PFSK-1 (cell line): ENCODE measurements at regions not wholly inside any gene's neighbourhood (a gene's known extent, or its start where the extent isn't known, plus 50 kb on each side); places are given as distances from the start of the nearest gene placed in this dataset.

Source experiments
- FOXP2 ChIP-seq: optimal IDR thresholded peaks from 2 replicates; pipeline ENCODE3; 2011; ENCODE audit warnings: borderline replicate concordance, control low read depth, inconsistent platforms; ENCODE audit not compliant: insufficient read depth; ENCODE audit errors: extremely low read length, extremely low read depth
- POLR2AphosphoS5 ChIP-seq: IDR thresholded peaks from 2 replicates; pipeline ENCODE4 v1.6.1; 2012; ENCODE audit warnings: low read depth, mild to moderate bottlenecking, control low read depth, low read length, moderate library complexity
- SIN3A ChIP-seq: IDR thresholded peaks from 2 replicates; pipeline ENCODE4 v1.6.1; 2012; ENCODE audit warnings: mild to moderate bottlenecking, low read length, moderate library complexity, borderline replicate concordance; ENCODE audit not compliant: insufficient read depth
- TAF1 ChIP-seq: IDR thresholded peaks from 2 replicates; pipeline ENCODE4 v1.6.1; 2012; ENCODE audit warnings: low read length, control low read depth, borderline replicate concordance; ENCODE audit not compliant: insufficient read depth
- TF ChIP-seq, protein P1 (sequence below), 2 experiments: IDR thresholded peaks; 2 replicates each; pipeline versions ENCODE4 v1.6.1 to v1.8.0; 2011 to 2012; ENCODE audit warnings: low read depth in 2 of 2, low read length in 2 of 2, control low read depth in 1 of 2, inconsistent platforms in 1 of 2, mild to moderate bottlenecking in 1 of 2, moderate library complexity in 1 of 2; ENCODE audit not compliant: insufficient read depth in 1 of 2

DNA sequence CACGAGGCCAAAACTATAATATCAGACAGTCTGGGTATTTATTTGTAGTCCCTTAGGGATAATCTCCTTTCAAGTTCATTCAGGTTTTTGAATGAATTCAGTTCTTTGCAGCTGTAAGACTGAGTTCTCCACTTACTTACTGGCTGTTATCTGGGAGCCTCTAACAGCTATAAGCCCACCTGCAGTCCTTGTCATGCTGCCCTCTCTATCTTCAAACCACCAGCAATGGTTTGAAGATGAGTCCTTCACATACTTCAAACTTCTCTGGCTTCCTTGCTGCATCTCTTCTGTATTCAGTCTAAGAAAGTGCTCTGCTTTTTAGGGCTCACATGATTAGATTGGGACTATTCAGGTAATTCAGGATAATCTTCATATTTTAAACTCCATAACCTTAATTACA, 154.5 kb upstream of the STT3B start:
- TF ChIP-seq, protein P1, sequence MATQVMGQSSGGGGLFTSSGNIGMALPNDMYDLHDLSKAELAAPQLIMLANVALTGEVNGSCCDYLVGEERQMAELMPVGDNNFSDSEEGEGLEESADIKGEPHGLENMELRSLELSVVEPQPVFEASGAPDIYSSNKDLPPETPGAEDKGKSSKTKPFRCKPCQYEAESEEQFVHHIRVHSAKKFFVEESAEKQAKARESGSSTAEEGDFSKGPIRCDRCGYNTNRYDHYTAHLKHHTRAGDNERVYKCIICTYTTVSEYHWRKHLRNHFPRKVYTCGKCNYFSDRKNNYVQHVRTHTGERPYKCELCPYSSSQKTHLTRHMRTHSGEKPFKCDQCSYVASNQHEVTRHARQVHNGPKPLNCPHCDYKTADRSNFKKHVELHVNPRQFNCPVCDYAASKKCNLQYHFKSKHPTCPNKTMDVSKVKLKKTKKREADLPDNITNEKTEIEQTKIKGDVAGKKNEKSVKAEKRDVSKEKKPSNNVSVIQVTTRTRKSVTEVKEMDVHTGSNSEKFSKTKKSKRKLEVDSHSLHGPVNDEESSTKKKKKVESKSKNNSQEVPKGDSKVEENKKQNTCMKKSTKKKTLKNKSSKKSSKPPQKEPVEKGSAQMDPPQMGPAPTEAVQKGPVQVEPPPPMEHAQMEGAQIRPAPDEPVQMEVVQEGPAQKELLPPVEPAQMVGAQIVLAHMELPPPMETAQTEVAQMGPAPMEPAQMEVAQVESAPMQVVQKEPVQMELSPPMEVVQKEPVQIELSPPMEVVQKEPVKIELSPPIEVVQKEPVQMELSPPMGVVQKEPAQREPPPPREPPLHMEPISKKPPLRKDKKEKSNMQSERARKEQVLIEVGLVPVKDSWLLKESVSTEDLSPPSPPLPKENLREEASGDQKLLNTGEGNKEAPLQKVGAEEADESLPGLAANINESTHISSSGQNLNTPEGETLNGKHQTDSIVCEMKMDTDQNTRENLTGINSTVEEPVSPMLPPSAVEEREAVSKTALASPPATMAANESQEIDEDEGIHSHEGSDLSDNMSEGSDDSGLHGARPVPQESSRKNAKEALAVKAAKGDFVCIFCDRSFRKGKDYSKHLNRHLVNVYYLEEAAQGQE (IDR thresholded peaks at IDR 0.05; ENCODE audit: insufficient read depth in 1 of 2, low read depth in 2 of 2, low read length in 2 of 2), result no peak
- no peak for TF ChIP-seq TAF1
- TF ChIP-seq SIN3A, result no peak
- TF ChIP-seq POLR2AphosphoS5, result no peak
- TF ChIP-seq FOXP2, result no peak

DNA sequence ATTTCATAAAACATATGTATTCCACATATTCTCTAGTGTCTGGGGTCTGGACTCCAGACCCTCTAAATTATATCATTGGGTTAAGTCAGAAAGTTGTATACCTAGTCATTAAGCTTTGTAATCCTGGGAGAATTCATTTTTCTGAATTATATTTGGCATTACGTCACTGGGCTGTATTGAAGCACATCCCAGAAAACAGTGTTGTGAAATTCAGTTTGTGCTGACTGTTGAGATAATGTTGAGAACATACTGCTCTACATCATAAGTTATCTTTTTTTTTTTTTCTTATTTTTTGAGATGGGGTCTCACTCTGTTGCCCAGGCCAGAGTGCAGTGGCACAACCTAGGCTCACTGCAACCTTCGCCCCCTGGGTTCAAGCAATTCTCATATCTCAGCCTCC, 153.1 kb upstream of the STT3B start:
- no peak for TF ChIP-seq TAF1
- TF ChIP-seq POLR2AphosphoS5, result no peak
- TF ChIP-seq SIN3A, result no peak
- TF ChIP-seq, protein P1 (IDR thresholded peaks at IDR 0.05; ENCODE audit: insufficient read depth in 1 of 2, low read depth in 2 of 2, low read length in 2 of 2), result no peak
- no peak for TF ChIP-seq FOXP2

DNA sequence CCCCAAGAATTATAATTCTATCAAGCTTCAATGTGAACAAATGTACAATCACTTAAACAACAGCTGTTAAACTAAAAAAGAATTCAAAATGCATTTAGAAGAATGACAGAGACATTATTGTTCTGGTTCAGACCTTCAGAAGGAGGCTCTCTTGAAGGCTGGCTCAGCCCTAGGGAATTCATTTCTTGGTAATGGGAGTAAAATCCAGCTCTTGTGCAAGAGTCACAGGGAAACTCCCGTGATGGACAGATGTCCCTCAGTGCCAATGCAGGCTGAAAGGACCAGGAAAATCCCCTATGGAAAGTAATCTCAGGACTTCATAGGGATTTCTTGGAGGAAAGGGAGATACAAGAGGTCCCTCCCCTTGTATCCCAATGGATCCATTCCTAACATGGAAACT, 149.9 kb upstream of the STT3B start:
- no peak for TF ChIP-seq FOXP2
- TF ChIP-seq, protein P1 (IDR thresholded peaks at IDR 0.05; ENCODE audit: insufficient read depth in 1 of 2, low read depth in 2 of 2, low read length in 2 of 2), result no peak
- TF ChIP-seq TAF1, result no peak
- TF ChIP-seq POLR2AphosphoS5, result no peak
- TF ChIP-seq SIN3A, result no peak

DNA sequence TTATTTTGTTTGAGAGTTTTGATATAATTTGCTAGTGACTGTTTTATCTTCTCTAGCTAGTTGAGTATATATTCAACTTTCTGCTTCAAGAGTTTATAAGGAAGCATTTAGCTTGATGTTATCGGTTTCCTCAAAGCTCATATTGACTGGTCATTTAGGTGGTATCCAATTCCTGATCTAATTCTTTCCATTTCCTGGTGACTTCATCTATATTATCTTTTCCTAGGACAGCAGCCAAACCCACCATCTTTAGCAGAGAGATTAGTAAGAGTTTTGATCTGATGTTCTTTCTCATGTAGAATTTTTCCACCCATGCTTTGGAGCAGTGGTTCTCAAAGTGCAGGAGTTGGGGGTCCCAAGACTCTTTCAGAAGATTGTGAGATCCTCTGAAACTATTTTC, 148.6 kb upstream of the STT3B start:
- no peak for TF ChIP-seq POLR2AphosphoS5

DNA sequence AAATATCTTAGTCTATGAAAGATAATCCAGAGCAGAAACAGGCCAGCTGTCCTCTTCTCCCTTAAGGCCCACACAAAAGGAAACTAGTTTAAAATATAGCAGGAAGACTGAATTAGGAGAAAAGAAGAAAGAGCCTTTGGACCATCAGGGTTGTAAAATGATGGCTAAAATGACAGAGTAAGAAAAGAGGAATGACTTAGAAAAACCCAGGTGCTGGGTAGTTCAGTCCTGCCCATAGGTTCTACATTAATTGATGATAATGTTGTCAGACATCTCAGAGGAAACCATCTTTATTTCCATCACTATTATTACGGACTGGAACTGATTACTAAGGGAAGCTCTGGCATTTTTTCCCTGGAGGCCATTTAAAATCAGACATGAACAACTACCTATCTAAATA, 142.8 kb upstream of the STT3B start:
- TF ChIP-seq TAF1 (no peak), SIN3A (no peak), POLR2AphosphoS5 (no peak), FOXP2 (no peak)
- TF ChIP-seq, protein P1 (IDR thresholded peaks at IDR 0.05; ENCODE audit: insufficient read depth in 1 of 2, low read depth in 2 of 2, low read length in 2 of 2), result no peak
